HEK293 (cell line): ENCODE measurements at regions not wholly inside any gene's neighbourhood (a gene's known extent, or its start where the extent isn't known, plus 50 kb on each side); places are given as distances from the start of the nearest gene placed in this dataset.

Experiments
- ZNF138 ChIP-seq: fragments of 450-650 bp; formaldehyde crosslinking; IDR thresholded peaks from 2 replicates; pipeline ENCODE4 v1.5.1; 2016; ENCODE audit warnings: missing biosample characterization, missing genetic modification characterization, borderline replicate concordance
- ZNF423 ChIP-seq: fragments of 450-650 bp; formaldehyde crosslinking; IDR thresholded peaks from 2 replicates; pipeline ENCODE4 v1.5.1; 2016; ENCODE audit warnings: missing biosample characterization, missing genetic modification characterization
- ZNF48 ChIP-seq: fragments of 450-650 bp; formaldehyde crosslinking; IDR thresholded peaks from 2 replicates; pipeline ENCODE4 v1.5.1; 2016; ENCODE audit warnings: missing biosample characterization, missing genetic modification characterization
- ZNF629 ChIP-seq: fragments of 450-650 bp; formaldehyde crosslinking; IDR thresholded peaks from 2 replicates; pipeline ENCODE4 v1.5.1; 2017; ENCODE audit warnings: missing biosample characterization, missing genetic modification characterization

DNA sequence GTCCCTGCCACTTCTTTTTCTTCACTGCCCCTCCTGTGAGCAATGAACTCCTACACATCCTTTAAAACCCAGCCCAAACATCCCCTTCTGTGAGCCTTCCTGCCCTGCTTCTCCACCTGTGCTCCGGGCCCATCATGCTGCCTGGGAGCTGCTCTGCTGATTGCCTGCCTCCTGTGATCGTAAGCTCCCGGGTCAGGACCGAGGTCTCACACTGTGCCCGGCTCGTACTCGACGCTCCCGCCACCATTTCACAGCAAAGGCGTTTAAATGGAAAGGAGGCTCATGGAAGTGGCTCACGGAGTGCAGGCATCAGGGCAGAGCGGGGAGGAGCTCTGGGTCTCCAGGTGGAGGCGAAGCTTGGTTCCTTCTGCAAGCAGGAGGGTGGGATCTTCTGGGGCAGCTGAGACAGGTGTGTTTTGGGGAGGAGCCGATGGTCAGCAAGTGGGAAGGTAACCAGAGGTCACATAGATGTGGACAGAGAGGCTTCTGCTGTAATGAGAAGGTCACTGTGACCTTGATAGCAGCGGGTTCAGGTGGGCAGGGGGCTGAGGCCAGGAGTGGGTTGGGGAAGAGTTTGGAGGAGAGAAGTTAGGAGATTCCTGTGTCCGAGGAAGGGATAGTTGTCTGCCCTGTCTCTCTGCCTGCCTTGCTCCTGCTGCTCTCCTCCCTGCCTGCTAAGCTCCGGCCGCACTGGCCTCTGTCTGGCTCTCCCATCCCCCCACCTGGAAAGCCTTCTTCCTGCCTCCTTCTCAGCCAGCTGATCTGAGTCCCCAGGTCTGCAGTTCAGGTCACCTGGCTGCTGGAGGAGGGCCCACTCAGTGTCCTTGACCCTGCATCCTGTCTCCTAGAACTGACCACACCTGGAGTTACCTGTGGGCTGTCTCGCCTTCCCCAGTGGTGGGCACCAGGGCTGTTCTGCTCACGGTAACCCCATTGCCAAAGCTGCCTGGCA, 52.7 kb upstream of the FRMD1 start:
- TF ChIP-seq ZNF629 (tag by site-specific recombination) (no peak), ZNF423 (tag by site-specific recombination) (no peak), ZNF48 (tag by site-specific recombination) (no peak), ZNF138 (tag by site-specific recombination) (no peak)
